ENCODE measurements at regions not wholly inside any gene's neighbourhood (a gene's known extent, or its start where the extent isn't known, plus 50 kb on each side); places are given as distances from the start of the nearest gene placed in this dataset.

GRCh38 chr7:50863053-50863452, 80.4 kb upstream of the GRB10 start:
- H3K36me3 ChIP-seq = no peaks in the 10 kb centered on the region

GRCh38 chr7:50862302-50862701, 79.6 kb upstream of the GRB10 start:
- no peaks in the 10 kb centered on the region for H3K9me3 ChIP-seq
- H3K27me3 ChIP-seq = no peaks in the 10 kb centered on the region
- DNase-seq (ENCODE audit: extremely low spot score in 2 of 2) = no peak
- H3K4me3 ChIP-seq = no peak overlapping the region
- no peaks in the 10 kb centered on the region for H3K4me1 ChIP-seq
- intact Hi-C loops (cut with DNase I) = no loop called here
- H3K27ac ChIP-seq = no peak overlapping the region
- TF ChIP-seq CTCF (IDR thresholded peaks at IDR 0.05) (no peak), POLR2A (IDR thresholded peaks at IDR 0.05) (no peak), POLR2AphosphoS5 (IDR thresholded peaks at IDR 0.05; ENCODE audit: insufficient read depth in 1 of 2, low read depth in 1 of 2) (no peak)
- no peaks in the 10 kb centered on the region for H3K36me3 ChIP-seq

More at GRCh38 chr7:50863053-50863452, 80.4 kb upstream of the GRB10 start:
- no peak for TF ChIP-seq POLR2A (IDR thresholded peaks at IDR 0.05)
- TF ChIP-seq CTCF (IDR thresholded peaks at IDR 0.05) = no peak
- no peak for TF ChIP-seq POLR2AphosphoS5 (IDR thresholded peaks at IDR 0.05; ENCODE audit: insufficient read depth in 1 of 2, low read depth in 1 of 2)
- H3K27me3 ChIP-seq = no peaks in the 10 kb centered on the region
- no peak overlapping the region for H3K27ac ChIP-seq
- intact Hi-C loops (cut with DNase I) = no loop called here
- H3K4me3 ChIP-seq = no peak overlapping the region
- DNase-seq (ENCODE audit: extremely low spot score in 2 of 2) = no peak
- no peaks in the 10 kb centered on the region for H3K9me3 ChIP-seq
- no peaks in the 10 kb centered on the region for H3K4me1 ChIP-seq

- no peaks in the 10 kb centered on the region for H3K36me3 ChIP-seq
- no peaks in the 10 kb centered on the region for H3K27me3 ChIP-seq
- TF ChIP-seq POLR2AphosphoS5 (IDR thresholded peaks at IDR 0.05; ENCODE audit: insufficient read depth in 1 of 2, low read depth in 1 of 2) (no peak), CTCF (IDR thresholded peaks at IDR 0.05) (no peak), POLR2A (IDR thresholded peaks at IDR 0.05) (no peak)
- no peak overlapping the region for H3K4me3 ChIP-seq
- H3K27ac ChIP-seq = no peak overlapping the region
- intact Hi-C loops (cut with DNase I) = no loop called here
- peak; percentile 75 to 79 for DNase-seq (ENCODE audit: extremely low spot score in 2 of 2)
- no peaks in the 10 kb centered on the region for H3K4me1 ChIP-seq
- H3K9me3 ChIP-seq = no peaks in the 10 kb centered on the region
Measured at GRCh38 chr7:50860598-50860997, 77.9 kb upstream of the GRB10 start.

GRCh38 chr7:50860174-50860573, 77.5 kb upstream of the GRB10 start:
- intact Hi-C loops (cut with DNase I) = no loop called here
- H3K27me3 ChIP-seq = no peaks in the 10 kb centered on the region

GRCh38 chr7:50858528-50859245, 76.0 kb upstream of the GRB10 start:
- Histone ChIP-seq H3K4me3 (no peak overlapping the region), H3K36me3 (no peaks in the 10 kb centered on the region), H3K4me1 (no peaks in the 10 kb centered on the region), H3K27me3 (no peaks in the 10 kb centered on the region), H3K9me3 (no peaks in the 10 kb centered on the region), H3K27ac (no peak overlapping the region)
- no peak for TF ChIP-seq POLR2A (IDR thresholded peaks at IDR 0.05)
- DNase-seq (ENCODE audit: extremely low spot score in 2 of 2) = peak; percentile 58 to 77
- intact Hi-C loops (cut with DNase I) = no loop called here

More at GRCh38 chr7:50860174-50860573, 77.5 kb upstream of the GRB10 start:
- no peak for TF ChIP-seq POLR2A (IDR thresholded peaks at IDR 0.05)
- H3K4me1 ChIP-seq = no peaks in the 10 kb centered on the region
- H3K4me3 ChIP-seq = no peak overlapping the region
- H3K27ac ChIP-seq = no peak overlapping the region
- no peaks in the 10 kb centered on the region for H3K9me3 ChIP-seq
- H3K36me3 ChIP-seq = no peaks in the 10 kb centered on the region
- peak; percentile 47 to 55 for DNase-seq (ENCODE audit: extremely low spot score in 2 of 2)

- intact Hi-C loops (cut with DNase I) = no loop called here
- H3K27me3 ChIP-seq = no peaks in the 10 kb centered on the region
- no peaks in the 10 kb centered on the region for H3K4me1 ChIP-seq
- DNase-seq (ENCODE audit: extremely low spot score in 2 of 2) = peak; percentile 74 to 85
- H3K36me3 ChIP-seq = no peaks in the 10 kb centered on the region
- H3K9me3 ChIP-seq = no peaks in the 10 kb centered on the region
- H3K4me3 ChIP-seq = no peak overlapping the region
- TF ChIP-seq POLR2AphosphoS5 (IDR thresholded peaks at IDR 0.05; ENCODE audit: insufficient read depth in 1 of 2, low read depth in 1 of 2) (no peak), POLR2A (IDR thresholded peaks at IDR 0.05) (no peak), CTCF (IDR thresholded peaks at IDR 0.05) (no peak)
- no peak overlapping the region for H3K27ac ChIP-seq
Measured at GRCh38 chr7:50857804-50858489, 75.3 kb upstream of the GRB10 start.

Measured in vagina (tissue), 2 donors.